HG03135 (cell line): ENCODE measurements at regions not wholly inside any gene's neighbourhood (a gene's known extent, or its start where the extent isn't known, plus 50 kb on each side); places are given as distances from the start of the nearest gene placed in this dataset.
"Not testable (repeated sequence)": the region's sequence is repeated elsewhere in the genome, so short reads cannot be mapped to it uniquely, and the experiment has no call there.

Experiments
- ATAC-seq: cut with Tn5 transposase; IDR thresholded peaks from one replicate; pipeline ENCODE4 v1.9.1; 2021; ENCODE audit warnings: mild to moderate bottlenecking, moderate library complexity; ENCODE audit not compliant: unreplicated experiment

GRCh38 chr7:109577265-109577664 is 1007.6 kb downstream of the DNAJB9 start:
- no peak for ATAC-seq

- ATAC-seq, result no peak
These were observed 1010.2 kb downstream of the DNAJB9 start for GRCh38 chr7:109579901-109580300.

- no peak for ATAC-seq
These were observed 1012.5 kb downstream of the DNAJB9 start for GRCh38 chr7:109582211-109582610.

- ATAC-seq, result not testable (repeated sequence)
These were observed 1027.3 kb downstream of the DNAJB9 start for GRCh38 chr7:109596948-109597347.

- no peak for ATAC-seq
These were observed 1042.0 kb downstream of the DNAJB9 start for GRCh38 chr7:109611656-109612055.

GRCh38 chr7:109616551-109617069 is 1046.9 kb downstream of the DNAJB9 start:
- ATAC-seq, result no peak

- no peak for ATAC-seq
These were observed 1052.6 kb downstream of the DNAJB9 start for GRCh38 chr7:109622320-109622719.

GRCh38 chr7:109632890-109633289 is 1063.2 kb downstream of the DNAJB9 start:
- not testable (repeated sequence) for ATAC-seq

- ATAC-seq, result no peak
These were observed 1065.7 kb downstream of the DNAJB9 start for GRCh38 chr7:109635374-109635773.

- no peak for ATAC-seq
These were observed 1067.8 kb downstream of the DNAJB9 start for GRCh38 chr7:109637428-109637990.

GRCh38 chr7:109638321-109638720 is 1068.6 kb downstream of the DNAJB9 start:
- ATAC-seq, result no peak

GRCh38 chr7:109639561-109639960 is 1069.9 kb downstream of the DNAJB9 start:
- no peak for ATAC-seq

- no peak for ATAC-seq
These were observed 1071.8 kb downstream of the DNAJB9 start for GRCh38 chr7:109641445-109641844.

- no peak for ATAC-seq
These were observed 1076.5 kb downstream of the DNAJB9 start for GRCh38 chr7:109646124-109646523.

GRCh38 chr7:109646594-109646993 is 1076.9 kb downstream of the DNAJB9 start:
- not testable (repeated sequence) for ATAC-seq

- not testable (repeated sequence) for ATAC-seq
These were observed 1077.6 kb downstream of the DNAJB9 start for GRCh38 chr7:109647263-109647662.

- ATAC-seq, result no peak
These were observed 1089.6 kb downstream of the DNAJB9 start for GRCh38 chr7:109659261-109659660.

GRCh38 chr7:109660401-109660800 is 1090.7 kb downstream of the DNAJB9 start:
- ATAC-seq, result no peak

- ATAC-seq, result no peak
These were observed 1094.1 kb downstream of the DNAJB9 start for GRCh38 chr7:109663806-109664205.

GRCh38 chr7:109687269-109687668 is 1117.6 kb downstream of the DNAJB9 start:
- ATAC-seq, result not testable (repeated sequence)

- ATAC-seq, result not testable (repeated sequence)
These were observed 1122.9 kb downstream of the DNAJB9 start for GRCh38 chr7:109692613-109693012.

GRCh38 chr7:109694149-109695071 is 1124.7 kb downstream of the DNAJB9 start:
- no peak for ATAC-seq
